ENCODE measurements at regions not wholly inside any gene's neighbourhood (a gene's known extent, or its start where the extent isn't known, plus 50 kb on each side); places are given as distances from the start of the nearest gene placed in this dataset.
"Not testable (repeated sequence)": the region's sequence is repeated elsewhere in the genome, so short reads cannot be mapped to it uniquely, and the experiment has no call there.

DNA sequence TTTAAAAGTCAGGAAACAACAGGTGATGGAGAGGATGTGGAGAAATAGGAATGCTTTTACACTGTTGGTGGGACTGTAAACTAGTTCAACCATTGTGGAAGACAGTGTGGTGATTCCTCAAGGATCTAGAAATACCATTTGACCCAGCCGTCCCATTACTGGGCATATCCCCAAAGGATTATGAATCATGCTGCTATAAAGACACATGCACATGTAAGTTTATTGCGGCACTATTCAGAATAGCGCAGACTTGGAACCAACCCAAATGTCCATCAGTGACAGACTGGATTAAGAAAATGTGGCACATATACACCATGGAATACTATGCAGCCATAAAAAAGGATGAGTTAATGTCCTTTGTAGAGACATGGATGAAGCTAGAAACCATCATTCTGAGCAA lies 359.8 kb upstream of the CCDC179 start:
- TF ChIP-seq CTCF (IDR thresholded peaks at IDR 0.05); ZFX (IDR thresholded peaks at IDR 0.05; ENCODE audit: borderline replicate concordance): not testable (repeated sequence)
